Stimulated activated CD8-positive, alpha-beta memory T cell treated with anti-CD3 and anti-CD28 coated beads, Interleukin-2, amount 100 ng/mL, for 1 hour (primary cell): ENCODE measurements at regions not wholly inside any gene's neighbourhood (a gene's known extent, or its start where the extent isn't known, plus 50 kb on each side); places are given as distances from the start of the nearest gene placed in this dataset.

ENCODE experiments used
- DNase-seq, 2 donors: peaks; one replicate each; pipeline ENCODE4 v3.0.0-alpha.2; 2020; ENCODE audit warnings: low read depth in 2 of 2

DNA sequence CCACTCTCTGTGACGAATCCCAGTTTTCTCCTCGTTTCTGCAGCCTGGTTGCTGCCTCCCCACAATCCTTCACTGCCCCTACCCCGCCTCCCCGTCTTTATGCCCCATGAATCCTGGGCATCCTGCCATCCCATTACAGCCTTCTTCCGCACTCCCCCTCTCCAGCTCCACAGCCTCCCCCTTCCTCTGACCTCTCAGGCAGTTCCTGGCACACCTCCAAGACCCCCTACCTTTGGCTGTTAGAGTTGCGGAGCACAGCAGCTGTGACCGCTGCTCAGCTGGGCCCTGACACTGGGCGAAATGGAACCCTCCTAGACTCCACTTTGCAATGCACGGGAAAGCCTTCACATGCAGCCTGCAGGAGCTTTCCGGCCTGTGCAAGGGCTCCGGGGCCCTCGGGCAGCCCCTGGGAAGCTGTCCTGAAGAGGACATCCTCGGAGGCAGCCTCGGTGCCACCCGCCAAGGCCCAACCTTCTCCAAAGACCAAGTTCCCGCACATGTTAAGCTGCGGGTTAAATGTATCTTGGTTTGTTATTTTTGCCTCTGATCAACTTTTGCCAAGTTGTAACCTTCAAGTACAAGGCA lies 400.7 kb upstream of the MKI67 start:
- DNase-seq, result no peak

DNA sequence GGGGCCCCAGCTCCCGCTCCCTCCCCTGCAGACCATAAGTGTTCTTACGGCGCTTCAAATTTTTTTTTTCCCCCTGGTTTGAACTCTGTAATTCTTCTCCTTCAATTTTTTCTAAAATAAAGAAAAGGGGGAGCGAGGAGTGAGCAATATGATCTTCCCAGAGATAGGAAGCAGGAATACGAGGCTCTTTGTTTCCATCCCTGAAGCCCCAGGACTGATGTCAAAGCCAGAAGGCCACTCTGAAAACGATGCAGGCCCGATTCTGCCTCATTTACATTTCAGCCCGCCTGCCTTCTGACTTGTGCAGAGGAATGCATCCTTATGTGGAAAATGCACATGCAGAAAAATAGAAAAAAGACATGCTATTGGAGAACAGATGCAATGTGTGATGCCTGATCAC lies 401.5 kb upstream of the MKI67 start:
- DNase-seq, result no peak

DNA sequence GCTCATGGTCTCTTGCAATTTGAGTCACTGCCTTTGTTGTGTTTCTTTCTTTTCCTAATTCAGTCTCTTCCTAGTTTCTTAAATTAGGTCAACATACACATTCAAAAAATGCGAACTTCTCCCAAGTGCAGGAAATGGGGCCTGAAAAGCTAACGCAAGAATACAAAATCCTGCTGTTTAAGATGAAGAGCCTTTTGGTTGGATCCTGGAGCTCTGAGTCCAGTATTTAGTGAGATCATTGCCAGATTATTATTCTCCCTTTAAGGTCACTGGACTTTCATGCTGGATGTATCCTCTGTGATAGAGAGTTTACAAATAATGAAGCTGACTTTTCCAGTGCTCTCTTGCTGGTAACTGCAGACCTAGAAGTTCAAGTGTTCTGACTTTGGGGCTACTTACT lies 401.9 kb upstream of the MKI67 start:
- no peak for DNase-seq

DNA sequence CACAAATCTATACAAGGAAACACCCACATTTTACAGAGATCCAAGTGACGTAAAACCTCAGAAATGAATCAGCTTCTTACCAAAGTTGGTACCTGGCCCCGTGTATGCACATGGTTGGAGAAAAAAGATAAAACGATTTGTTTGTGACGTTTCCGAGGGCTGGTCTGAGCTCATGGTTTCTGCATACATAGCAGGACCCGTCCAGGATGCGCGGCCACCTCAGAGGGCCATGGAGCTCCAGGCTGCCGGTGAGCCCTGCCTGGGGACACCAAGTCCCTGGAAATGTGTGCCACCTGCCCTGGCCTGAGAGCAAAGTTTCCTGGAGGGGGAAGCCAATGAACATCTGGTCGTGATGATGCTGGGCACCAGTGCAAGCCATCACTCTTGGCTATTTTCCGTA lies 402.6 kb upstream of the MKI67 start:
- no peak for DNase-seq

DNA sequence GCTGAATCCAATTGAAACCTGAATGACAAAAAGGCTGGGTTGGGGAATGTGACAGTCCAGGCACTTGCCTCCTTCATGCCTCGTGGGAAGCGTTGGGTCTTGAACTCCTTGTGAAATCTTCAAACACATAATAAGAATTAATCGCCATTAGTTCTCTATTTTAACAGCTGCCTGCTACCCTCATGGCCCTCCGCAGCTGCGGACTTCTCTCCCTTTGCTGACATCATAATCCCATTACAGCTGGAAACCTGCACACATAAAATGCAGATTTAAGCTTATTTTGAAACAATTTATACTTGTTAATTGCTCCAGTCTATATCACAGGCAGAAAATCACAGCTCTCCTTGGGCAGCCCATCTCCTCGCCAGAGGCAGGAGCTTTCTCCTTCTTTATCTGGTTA lies 403.0 kb upstream of the MKI67 start:
- DNase-seq, result no peak

DNA sequence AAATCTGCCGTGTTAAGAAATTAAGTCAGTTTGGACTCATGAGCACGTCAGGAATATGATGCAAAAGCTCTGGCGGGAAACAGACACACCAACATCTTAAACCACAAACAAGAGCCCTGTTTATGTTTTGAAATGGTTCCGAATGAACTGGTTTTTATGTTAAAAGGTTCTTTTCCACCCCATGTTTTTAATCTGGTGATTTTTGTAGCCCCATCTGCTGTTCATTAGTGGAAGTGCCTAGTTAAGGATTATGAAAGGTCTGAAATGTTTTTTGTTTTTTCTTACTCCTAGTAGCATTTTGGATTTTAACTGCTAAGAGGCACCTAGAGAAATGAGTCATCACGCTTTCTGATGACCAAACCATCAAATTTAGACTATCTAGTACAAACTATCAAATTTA lies 404.1 kb upstream of the MKI67 start:
- no peak for DNase-seq

DNA sequence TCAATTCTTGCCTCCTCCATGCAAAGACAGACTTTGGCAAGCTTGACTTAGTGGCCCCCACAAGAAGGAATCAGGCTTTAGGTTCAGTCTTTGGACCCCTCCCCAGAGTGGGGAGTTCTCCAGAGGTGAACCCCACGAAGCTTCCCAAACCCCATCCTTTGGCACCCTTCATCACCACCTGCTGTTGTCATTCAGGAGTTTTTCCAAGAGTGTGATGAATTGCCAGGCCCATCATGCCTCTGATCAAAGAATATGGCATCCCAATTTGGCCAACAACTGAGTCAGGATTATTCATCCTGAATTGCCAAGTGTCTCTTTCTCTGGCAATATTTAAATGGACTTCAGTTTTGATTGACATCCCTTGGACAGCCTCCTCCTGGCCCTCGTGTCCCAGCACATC lies 404.7 kb upstream of the MKI67 start:
- DNase-seq, result no peak

DNA sequence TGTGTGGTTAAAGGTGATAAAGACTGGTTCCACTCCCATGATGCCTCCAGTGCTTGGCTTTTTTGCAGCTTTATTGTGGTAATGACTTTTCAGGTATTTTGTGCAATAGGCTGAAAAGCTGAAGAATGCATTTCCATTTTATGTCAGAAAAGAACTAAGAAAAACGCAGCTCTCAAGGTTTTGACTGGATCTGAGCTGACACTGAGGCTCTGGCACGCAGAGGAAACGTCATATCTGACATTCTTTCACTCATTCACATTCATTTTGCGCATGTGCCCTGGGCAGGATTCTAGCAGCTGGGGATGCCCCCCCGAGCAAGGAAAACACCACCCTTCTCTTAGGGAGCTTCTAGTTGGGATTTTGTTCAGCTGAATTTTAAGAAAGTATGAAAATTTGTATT lies 408.5 kb upstream of the MKI67 start:
- DNase-seq, result no peak

DNA sequence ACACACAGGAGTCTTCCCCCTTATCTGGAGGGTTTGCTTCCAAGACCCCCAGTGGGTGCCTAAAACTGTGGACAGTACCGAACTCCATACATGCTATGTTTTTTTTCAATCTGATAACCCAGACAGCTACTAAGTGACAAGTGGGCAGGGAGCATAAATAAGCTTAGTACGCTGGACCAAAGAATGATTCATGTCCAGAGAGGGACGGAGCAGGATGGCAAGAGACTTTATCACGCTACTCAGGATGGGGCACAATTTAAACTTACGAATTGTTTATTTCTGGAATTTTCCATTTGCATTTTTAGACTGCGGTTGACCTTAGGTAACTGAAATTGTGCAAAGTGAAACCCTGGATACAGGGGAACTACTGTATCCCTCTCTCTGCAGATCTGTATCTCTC lies 410.0 kb upstream of the MKI67 start:
- no peak for DNase-seq

DNA sequence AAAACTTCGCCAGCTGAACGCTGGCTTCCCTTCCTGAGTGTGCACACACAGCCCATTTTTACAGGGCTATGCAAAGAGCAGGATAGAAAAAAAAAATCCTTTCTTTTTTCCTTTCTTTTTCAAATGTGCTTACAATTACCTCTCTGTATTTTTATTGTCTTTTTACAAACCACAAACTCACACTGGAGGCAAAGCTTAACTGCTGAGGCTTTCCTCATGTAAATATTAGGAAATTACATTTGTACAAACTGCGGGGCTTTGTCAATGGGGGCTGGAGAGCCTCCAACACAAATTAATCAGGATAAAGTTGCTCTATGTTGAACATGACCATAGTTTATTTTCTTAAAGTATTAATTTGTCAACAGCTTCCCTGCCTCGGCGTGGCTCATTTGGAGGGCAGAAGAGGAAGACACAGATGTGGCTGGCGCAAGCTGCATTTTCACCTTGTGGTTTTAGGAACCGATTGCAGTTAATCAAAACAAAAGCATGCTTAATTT lies 411.7 kb upstream of the MKI67 start:
- no peak for DNase-seq

DNA sequence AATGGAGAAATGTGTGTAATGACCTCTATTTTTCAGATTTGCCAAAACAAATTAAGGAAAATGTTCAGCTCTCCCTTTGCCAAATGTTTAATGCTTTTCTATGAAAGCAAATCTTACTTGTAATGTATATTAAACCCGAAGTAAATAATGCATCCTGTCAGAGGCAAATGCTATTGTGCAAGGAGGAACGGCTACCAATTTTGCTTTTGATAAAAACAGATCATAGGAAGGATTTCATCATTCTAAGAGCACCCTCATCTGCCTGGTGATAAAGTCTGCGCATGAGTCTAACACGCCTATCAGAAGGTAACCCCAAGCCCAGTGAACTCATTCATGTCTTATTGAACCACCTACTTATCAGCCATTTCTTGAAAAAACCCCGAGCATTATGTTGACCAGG lies 412.4 kb upstream of the MKI67 start:
- no peak for DNase-seq

DNA sequence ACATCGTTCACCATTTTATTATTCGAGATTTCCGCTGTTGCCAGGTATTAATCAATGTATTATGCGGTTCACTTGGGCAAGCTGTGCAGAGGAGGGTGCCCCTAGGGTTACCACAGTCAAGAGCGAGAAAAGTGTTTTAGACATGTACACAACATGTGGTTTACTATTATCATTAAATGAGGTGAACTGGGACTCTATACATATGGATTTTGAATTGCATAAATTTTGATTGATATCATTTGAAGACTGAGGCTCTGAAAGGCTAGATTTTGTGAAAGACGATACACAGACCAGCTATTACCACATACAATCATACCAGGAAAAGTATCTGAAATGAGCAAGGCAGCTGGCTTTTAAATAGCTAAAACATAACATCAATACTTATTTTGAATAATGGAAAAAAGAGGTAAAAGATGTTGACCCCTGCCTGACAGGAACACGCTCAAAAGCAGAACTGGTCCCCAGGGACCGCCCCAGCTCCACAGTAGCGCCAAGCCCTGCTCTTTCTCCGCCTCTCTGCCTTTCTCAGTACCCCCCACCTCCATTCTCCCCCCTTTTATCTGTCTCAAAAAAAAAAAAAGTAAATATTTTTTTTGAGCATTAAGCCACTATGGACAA lies 413.4 kb upstream of the MKI67 start:
- DNase-seq, result no peak

DNA sequence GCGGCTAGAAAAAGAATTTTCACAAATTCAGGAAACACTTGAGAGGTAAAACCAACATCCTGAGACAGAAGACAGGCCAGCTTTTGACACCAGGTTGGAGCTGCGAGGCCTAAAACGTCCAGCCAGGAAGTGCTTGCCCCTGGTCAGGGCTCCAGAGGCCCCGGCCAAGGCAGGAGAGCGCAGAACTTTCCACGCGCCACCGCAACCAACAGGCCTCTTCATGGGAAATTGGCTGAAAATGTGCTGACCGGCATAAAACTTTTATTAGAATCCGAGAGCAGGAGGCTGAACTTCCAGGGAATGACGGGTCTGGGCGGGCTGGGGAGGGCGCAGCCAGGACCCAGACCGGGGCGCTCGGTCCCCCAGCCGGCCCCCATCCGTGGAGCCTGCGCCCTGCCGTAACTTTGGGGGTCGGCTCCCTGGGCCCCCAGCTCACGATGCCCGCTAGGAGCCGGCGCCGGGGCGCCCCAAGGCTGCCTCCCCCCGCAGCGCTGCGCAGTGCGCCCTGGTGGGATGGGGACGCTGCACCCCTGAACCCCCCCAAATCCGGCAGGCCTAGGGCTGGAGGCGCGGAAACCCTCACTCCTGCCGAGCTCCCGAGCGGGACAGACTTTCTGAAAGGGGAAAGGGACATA lies 414.0 kb upstream of the MKI67 start:
- no peak for DNase-seq

DNA sequence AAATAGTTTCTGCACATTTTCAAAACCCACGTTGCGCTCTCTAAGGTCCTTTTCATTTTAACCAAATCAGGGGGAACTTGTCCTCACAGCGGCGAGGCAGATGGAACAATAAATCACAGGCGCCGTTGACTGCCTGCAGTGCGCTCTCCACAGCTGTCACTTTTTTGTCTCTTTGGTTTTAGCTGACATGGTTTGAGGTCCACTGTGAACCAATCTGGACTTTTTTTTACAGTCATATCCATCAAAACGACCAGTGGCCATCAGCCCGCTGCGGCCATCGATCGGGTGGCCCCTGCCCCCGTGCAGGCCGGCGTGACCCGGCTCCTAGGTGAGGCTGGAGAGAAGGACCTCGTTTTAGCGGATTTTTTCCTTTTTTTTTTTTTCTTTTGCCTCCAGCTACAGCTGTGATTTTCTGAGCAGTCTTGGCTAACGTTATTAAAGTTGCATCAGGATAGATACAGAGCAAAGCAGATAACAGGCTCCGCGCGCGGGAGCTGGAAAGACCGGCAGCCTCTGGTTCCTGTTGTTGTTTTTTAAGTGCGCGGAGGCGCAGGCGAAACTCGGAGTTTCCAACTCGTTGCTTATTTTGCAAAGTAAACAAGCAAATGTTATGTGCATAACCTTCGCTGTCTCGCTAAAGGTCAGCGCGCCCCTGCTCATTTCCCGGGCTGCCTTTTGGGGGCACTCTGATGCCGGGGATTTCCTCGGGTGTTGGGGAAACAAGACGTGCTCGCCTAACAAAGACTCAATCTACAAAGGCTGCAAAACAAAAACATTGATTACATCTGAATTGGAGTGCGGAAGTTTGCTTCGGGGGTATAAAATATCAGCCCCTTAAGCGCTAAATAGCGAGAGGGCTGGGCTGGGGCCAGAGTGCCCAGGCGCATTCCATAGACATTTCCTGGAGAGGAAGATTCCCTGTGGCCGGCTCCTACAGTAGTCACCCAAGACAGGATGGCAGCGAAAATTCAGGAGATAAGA lies 414.8 kb upstream of the MKI67 start:
- DNase-seq, result no peak

DNA sequence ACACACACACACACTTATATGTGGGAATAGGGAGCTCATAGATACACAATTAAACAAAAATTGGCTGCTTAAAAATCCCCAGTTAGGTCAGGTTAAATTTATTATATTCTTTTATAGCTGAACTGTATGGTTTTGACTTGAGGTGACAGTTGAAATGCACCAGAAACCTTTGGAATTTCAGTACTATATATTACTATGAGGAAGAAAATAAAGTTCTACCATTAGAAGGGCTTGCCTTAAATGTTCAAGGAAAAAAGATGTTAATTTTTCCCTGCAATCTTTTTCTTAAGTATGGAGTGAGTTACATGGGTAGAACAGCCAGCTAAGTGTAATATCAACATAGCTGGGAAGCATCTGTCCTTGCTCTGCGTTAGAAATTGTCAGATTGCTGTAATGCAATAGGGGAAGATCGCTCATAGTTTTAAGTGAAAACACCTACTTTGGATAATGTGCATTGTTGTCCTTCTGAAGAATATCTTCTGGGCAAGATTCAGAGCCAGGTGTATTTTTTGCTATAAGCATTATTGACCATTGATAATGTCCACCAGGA lies 415.8 kb upstream of the MKI67 start:
- DNase-seq, result no peak

DNA sequence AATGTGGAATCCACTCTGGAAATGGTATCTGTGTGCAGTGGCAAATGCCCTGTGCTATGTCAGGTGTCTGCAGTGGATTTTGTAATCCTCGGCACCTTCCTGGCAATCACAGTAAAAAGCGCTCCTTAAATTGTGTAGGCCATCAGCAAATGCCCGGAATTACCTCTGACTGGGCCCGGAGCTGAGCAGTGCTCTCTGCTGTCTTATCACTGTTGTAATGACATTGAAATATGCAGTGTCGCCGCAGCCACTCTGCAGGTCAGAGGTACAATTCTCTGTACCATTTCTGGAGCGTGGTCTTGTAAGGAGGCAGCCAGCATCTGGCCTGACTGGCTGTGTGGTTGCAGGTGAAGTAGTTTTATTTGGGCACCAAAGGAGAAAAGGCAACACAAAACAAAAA lies 416.4 kb upstream of the MKI67 start:
- no peak for DNase-seq

DNA sequence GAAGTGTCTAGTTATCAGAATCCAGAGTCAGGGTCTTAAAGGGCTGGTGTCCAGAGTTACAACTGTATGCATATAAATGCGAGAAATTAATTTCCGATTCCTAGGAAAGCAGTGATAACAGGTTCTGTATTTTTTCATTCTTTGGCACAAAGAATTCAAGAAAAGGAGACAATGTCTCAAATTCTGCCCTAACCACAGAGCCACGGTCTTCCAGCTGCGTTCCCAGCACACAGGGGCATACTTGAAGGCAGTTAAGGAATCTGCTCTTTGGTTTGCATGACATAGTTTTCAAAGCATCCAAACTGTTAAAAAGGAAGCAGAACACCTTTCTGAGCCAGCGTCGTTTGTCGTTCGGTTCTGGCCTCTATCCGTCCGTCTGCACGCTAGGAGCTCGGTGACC lies 416.9 kb upstream of the MKI67 start:
- no peak for DNase-seq

DNA sequence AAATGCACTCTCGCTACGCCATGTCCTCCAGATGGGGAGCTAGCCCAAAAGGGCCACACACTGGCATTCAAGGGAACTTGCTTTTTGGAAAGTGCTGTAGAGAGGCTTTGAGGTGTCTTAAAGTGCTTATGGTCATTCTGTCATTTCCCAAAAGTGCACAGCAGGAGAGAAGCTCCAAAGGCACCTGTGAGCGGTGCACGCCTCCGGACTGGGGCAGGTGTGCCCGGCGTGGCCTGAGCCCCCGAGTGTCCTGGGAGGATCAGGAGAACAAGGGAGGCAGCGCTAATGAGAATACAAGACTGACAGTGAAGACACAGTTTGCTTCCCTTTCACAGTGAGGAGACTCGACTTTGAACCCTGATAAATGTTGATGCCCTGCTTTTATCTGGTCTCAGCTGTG lies 419.0 kb upstream of the MKI67 start:
- no peak for DNase-seq

DNA sequence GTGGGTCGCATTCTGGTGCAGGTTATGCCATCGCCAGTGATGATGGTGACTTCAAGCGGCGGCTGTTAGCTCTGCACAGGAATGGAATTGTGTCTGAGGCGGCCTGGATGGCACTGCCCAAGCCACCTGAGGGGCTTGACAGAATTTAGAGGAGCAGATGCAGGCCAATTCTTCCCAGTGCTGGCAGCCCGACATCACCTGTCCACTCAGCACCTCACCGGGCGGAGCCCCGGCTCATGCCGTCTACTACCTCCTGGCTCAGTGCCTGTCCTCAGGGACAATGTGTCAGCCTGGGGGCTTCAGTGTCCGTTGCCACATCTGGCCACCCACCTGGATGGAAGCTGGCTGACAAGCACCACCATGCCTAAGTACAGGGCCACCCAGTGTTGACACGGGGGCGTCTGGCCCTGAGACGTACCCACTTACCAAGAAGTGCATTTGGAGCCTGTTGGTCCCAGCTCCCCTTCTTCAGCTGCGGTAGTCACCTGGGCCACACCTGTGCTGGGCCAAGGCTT lies 420.5 kb upstream of the MKI67 start:
- DNase-seq, result no peak

DNA sequence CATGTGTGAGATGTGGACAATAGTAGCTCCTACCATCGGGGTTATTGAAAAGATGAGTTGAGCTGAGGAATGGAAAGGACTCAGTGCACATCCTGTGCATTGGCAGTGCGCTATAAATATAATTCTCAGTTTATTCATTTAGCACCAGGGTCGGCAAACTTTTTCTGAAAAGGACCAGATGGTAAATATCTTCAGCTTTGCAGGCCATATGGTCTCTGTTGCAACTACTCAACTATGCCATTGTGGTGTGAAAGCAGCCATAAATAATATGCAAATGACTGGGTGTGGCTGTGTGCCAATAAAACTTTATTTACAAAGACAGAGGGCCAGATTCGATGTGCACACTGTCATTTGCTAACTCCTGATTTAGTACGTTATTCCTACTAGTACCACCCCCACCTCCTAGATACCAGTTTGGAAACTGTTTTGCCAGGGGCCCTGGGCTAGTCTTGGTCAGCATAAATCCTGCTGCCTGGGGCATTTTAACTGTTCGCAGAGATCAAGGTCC lies 422.9 kb upstream of the MKI67 start:
- DNase-seq, result no peak

DNA sequence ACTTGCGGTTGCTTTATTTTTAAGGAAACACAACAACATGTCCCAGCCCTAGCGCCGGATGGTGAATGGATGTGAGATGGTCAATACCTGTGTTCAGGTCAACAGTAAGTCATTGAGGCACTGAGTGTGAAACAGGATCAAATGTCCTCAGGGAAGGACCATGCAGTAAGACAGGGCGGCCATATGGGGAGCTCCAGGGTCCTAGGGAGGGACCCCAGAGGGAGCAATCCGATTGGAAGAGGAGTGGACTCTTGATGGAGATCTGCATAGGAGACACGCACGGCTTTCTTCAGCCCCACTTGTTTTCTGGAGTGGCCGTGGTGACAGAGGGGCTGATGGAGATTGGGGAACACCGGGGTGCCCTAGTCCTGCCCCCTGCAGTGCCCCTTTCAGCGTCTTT lies 423.8 kb upstream of the MKI67 start:
- DNase-seq, result no peak

DNA sequence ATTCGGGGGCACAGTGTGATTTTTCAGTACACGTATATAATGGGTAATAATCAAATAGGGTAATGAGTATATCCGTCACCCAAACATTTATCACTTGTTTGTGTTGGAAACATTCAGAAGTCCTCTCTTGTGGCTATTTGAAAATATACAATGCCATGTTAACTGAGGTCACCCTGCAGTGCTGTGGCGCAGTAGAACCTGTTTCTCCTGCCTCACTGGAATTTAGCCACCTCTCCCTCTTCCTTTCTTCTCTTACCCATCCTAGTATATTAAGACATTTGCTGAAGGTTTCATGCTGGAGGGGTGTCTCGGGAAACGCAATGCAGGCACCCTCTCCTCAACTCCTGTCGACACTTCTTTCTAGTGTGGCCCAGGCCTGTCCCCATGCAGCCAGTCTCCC lies 425.3 kb upstream of the MKI67 start:
- no peak for DNase-seq
